ENCODE measurements at regions not wholly inside any gene's neighbourhood (a gene's known extent, or its start where the extent isn't known, plus 50 kb on each side); places are given as distances from the start of the nearest gene placed in this dataset.

DNA sequence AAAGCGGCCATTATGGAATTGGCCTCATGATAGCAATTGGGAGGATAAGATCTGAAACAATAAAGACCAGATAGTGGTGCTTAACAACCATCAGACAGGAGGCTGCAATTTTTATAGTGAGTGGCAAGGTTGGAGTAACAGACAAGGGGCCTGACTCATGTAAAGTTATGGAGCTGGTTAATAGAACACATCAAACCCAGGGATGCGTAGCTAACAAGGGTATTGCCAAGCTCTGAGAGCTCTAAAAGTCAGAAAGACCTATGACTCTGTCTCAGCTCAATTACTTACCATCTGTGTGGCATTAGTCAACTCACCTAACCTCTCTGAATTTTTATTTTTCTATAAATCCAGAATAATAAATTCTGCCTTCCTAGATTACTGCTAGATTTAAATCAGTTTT is 1731.5 kb upstream of the FLRT2 start:
- Histone ChIP-seq H3K4me3 (no peak overlapping the region), H3K27ac (no peak overlapping the region), H3K4me2 (no peak overlapping the region), H3K4me1 (no peaks in the 10 kb centered on the region), H3K9me3 (no peaks in the 10 kb centered on the region)
- ChIA-PET POLR2A (no interaction called here), CTCF (interaction anchor here (0.6 to 1.2 kb wide), 2 partner anchors 17 to 19 kb away, joined by 3 read pairs; no protein-coding TSS in a partner anchor)
- DNase-seq (ENCODE audit: low read depth in 1 of 2, low spot score in 1 of 2) (no peak), FAIRE-seq (no peak), ATAC-seq (no peak)
- WGBS (ENCODE audit: missing lambda C conversion rate): 3% methylated on average over 2 of the region's 2 CpGs
- TF ChIP-seq KDM1A (IDR thresholded peaks at IDR 0.05; ENCODE audit: low read depth) (no peak), EP300 (IDR thresholded peaks at IDR 0.05) (no peak), MAZ (IDR thresholded peaks at IDR 0.05; ENCODE audit: borderline replicate concordance, low read depth, low read length) (no peak)

DNA sequence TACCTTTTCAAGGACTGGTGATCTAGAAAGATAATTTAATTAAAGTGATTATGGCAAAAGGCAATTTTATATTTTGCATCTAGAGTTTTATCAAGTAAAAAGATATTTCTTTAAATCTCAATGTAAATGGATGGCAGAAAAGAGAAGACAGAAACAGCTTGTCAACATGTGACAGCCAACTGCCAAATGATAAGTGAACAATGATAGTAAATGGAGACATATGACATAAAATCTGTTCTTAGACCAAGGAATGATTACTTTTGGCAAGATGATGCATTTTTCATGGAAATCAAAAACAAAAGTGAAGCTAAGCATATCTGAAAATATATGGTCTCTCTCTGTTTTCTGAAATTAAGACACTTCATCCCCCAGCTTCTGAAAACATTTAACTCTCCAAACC is 1730.7 kb upstream of the FLRT2 start:
- FAIRE-seq (no peak), ATAC-seq (no peak), DNase-seq (ENCODE audit: low read depth in 1 of 2, low spot score in 1 of 2) (no peak)
- Histone ChIP-seq H3K4me2 (no peak overlapping the region), H3K9me3 (no peaks in the 10 kb centered on the region), H3K4me1 (no peaks in the 10 kb centered on the region), H3K4me3 (no peak overlapping the region), H3K27ac (no peak overlapping the region)
- POLR2A ChIA-PET: no interaction called here
- CTCF ChIA-PET: interaction anchor here (0.6 kb wide), 1 partner anchor 1964 kb away, joined by 3 read pairs; no protein-coding TSS in a partner anchor
- TF ChIP-seq TP53 (CRISPR knock-in tag; IDR thresholded peaks at IDR 0.05) (no peak), CEBPB (IDR thresholded peaks at IDR 0.05) (no peak), HOXA7 (CRISPR knock-in tag; IDR thresholded peaks at IDR 0.05) (no peak), POLR2AphosphoS2 (conservative IDR thresholded peaks at IDR 0.05; ENCODE audit: low read length) (no peak), RCOR1 (IDR thresholded peaks at IDR 0.05; ENCODE audit: low read depth, low read length) (no peak), KDM1A (IDR thresholded peaks at IDR 0.05; ENCODE audit: low read depth) (no peak), TFCP2L1 (CRISPR knock-in tag; IDR thresholded peaks at IDR 0.05) (no peak), RAD21 (conservative IDR thresholded peaks at IDR 0.05 in 1 of 2, IDR thresholded peaks at IDR 0.05 in 1 of 2) (no peak), HOXB5 (CRISPR knock-in tag; IDR thresholded peaks at IDR 0.05) (no peak), EHF (CRISPR knock-in tag; IDR thresholded peaks at IDR 0.05) (no peak), NR3C1 (IDR thresholded peaks at IDR 0.05) (no peak), ZSCAN20 (CRISPR knock-in tag; IDR thresholded peaks at IDR 0.05) (no peak), NPAS2 (CRISPR knock-in tag; IDR thresholded peaks at IDR 0.05; ENCODE audit: borderline replicate concordance) (no peak), CBX8 (IDR thresholded peaks at IDR 0.05) (no peak), EHMT2 (IDR thresholded peaks at IDR 0.05; ENCODE audit: low read depth) (no peak), BCL3 (IDR thresholded peaks at IDR 0.05) (no peak), ESRRA (IDR thresholded peaks at IDR 0.05; ENCODE audit: borderline replicate concordance, low read length) (no peak)
- TF ChIP-seq, protein P1, sequence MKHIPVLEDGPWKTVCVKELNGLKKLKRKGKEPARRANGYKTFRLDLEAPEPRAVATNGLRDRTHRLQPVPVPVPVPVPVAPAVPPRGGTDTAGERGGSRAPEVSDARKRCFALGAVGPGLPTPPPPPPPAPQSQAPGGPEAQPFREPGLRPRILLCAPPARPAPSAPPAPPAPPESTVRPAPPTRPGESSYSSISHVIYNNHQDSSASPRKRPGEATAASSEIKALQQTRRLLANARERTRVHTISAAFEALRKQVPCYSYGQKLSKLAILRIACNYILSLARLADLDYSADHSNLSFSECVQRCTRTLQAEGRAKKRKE (CRISPR knock-in tag; IDR thresholded peaks at IDR 0.05; ENCODE audit: low read depth): no peak
- TF ChIP-seq, protein P2, sequence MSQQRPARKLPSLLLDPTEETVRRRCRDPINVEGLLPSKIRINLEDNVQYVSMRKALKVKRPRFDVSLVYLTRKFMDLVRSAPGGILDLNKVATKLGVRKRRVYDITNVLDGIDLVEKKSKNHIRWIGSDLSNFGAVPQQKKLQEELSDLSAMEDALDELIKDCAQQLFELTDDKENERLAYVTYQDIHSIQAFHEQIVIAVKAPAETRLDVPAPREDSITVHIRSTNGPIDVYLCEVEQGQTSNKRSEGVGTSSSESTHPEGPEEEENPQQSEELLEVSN (IDR thresholded peaks at IDR 0.05; ENCODE audit: borderline replicate concordance, low read depth): no peak
- TF ChIP-seq, protein P3, sequence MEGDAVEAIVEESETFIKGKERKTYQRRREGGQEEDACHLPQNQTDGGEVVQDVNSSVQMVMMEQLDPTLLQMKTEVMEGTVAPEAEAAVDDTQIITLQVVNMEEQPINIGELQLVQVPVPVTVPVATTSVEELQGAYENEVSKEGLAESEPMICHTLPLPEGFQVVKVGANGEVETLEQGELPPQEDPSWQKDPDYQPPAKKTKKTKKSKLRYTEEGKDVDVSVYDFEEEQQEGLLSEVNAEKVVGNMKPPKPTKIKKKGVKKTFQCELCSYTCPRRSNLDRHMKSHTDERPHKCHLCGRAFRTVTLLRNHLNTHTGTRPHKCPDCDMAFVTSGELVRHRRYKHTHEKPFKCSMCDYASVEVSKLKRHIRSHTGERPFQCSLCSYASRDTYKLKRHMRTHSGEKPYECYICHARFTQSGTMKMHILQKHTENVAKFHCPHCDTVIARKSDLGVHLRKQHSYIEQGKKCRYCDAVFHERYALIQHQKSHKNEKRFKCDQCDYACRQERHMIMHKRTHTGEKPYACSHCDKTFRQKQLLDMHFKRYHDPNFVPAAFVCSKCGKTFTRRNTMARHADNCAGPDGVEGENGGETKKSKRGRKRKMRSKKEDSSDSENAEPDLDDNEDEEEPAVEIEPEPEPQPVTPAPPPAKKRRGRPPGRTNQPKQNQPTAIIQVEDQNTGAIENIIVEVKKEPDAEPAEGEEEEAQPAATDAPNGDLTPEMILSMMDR (IDR thresholded peaks at IDR 0.05): no peak
